CD4-positive, alpha-beta T cell (primary cell): ENCODE measurements at regions not wholly inside any gene's neighbourhood (a gene's known extent, or its start where the extent isn't known, plus 50 kb on each side); places are given as distances from the start of the nearest gene placed in this dataset.

Source experiments
- ATAC-seq: fragments of 200-7000 bp; cut with Tn5 transposase; one replicate; pipeline ENCODE4 v1.10.0; 2022; ENCODE audit warnings: mild to moderate bottlenecking; ENCODE audit not compliant: poor library complexity
- CTCF ChIA-PET: fragments of 350-600 bp; sonication (Branson Sonifier 250); formaldehyde crosslinking; loops from one replicate; lab custom pipeline; 2021; ENCODE audit warnings: antibody characterized with exemption, inconsistent platforms; lab: Charles Lee
- POLR2A ChIA-PET: fragments of 350-600 bp; sonication (Branson Sonifier 250); formaldehyde crosslinking; loops from one replicate; lab custom pipeline; 2021; ENCODE audit warnings: antibody characterized with exemption, inconsistent platforms; lab: Charles Lee
- DNase-seq, 14 experiments: peaks; one replicate each; pipeline ENCODE4 v3.0.0-alpha.2; 2013 to 2020; ENCODE audit warnings: mixed read lengths in 2 of 14
- H3K27ac ChIP-seq, 2 donors: one replicate each; pipeline versions ENCODE4 v1.5.1 to v1.7.0; 2013; ENCODE audit warnings: low read length in 2 of 2, low read depth in 1 of 2, mild to moderate bottlenecking in 1 of 2
- H3K27me3 ChIP-seq, 2 experiments: 1 replicate in 1 of 2; 2 replicates in 1 of 2; pipeline versions ENCODE4 v1.6.1 to v1.7.0; 2013; ENCODE audit warnings: low read length in 2 of 2, control low read depth in 1 of 2, mild to moderate bottlenecking in 1 of 2, moderate library complexity in 1 of 2; ENCODE audit not compliant: insufficient read depth in 2 of 2, control insufficient read depth in 1 of 2
- H3K36me3 ChIP-seq: one replicate; pipeline ENCODE4 v1.6.1; 2013; ENCODE audit warnings: low read length, control low read depth; ENCODE audit not compliant: insufficient read depth
- H3K4me1 ChIP-seq: one replicate; pipeline ENCODE4 v1.6.1; 2013; ENCODE audit warnings: low read length, control low read depth; ENCODE audit not compliant: insufficient read depth
- H3K4me3 ChIP-seq: one replicate; pipeline ENCODE4 v1.5.1; 2013; ENCODE audit warnings: mild to moderate bottlenecking, low read length, moderate library complexity
- H3K9me3 ChIP-seq, 2 experiments: 1 replicate in 1 of 2; 2 replicates in 1 of 2; pipeline versions ENCODE4 v1.6.1 to v1.7.0; 2013; ENCODE audit warnings: low read length in 2 of 2, mild to moderate bottlenecking in 2 of 2, control low read depth in 1 of 2, moderate library complexity in 1 of 2; ENCODE audit not compliant: control insufficient read depth in 1 of 2, insufficient read depth in 1 of 2
- H3K27ac Mint-ChIP-seq: one replicate; pipeline ENCODE4 v1.8.0; 2020; ENCODE audit warnings: mixed read lengths
- H3K27me3 Mint-ChIP-seq: one replicate; pipeline ENCODE4 v1.8.0; 2021; ENCODE audit warnings: mixed read lengths
- H3K36me3 Mint-ChIP-seq: one replicate; pipeline ENCODE4 v1.8.0; 2021; ENCODE audit warnings: low read depth, mixed read lengths
- H3K4me1 Mint-ChIP-seq: one replicate; pipeline ENCODE4 v1.8.0; 2021; ENCODE audit warnings: low read depth, mixed read lengths
- H3K4me3 Mint-ChIP-seq: one replicate; pipeline ENCODE4 v1.8.0; 2020; ENCODE audit warnings: mild to moderate bottlenecking, mixed read lengths
- H3K9me3 Mint-ChIP-seq: one replicate; pipeline ENCODE4 v1.8.0; 2020; ENCODE audit warnings: mixed read lengths
- CTCF ChIP-seq: fragments of 200-600 bp; IDR thresholded peaks from one replicate; pipeline ENCODE4 v1.8.0; 2022; ENCODE audit warnings: antibody characterized with exemption, mild to moderate bottlenecking
- intact Hi-C, 2 experiments: fragments of 100-400 bp; cut with DNase I in 1 of 2; cut with micrococcal nuclease in 1 of 2; formaldehyde crosslinking; loops; one replicate each; pipeline versions ENCODE4 v1.15.1 to v1.9.0; 2023 to 2025; cut with DNase I, micrococcal nuclease

- DNase-seq, result no peak
- CTCF ChIA-PET, result no interaction called here
- H3K4me3 Mint-ChIP-seq, result no peak overlapping the region
- H3K27ac ChIP-seq, result no peak overlapping the region
- no peak for ATAC-seq
- TF ChIP-seq CTCF, result no peak
- peaks cover 0 to 6% of the 10 kb centered on the region in 2 experiments for H3K9me3 ChIP-seq
- POLR2A ChIA-PET, result no interaction called here
- intact Hi-C loops, result no loop called here
- no peaks in the 10 kb centered on the region for H3K36me3 ChIP-seq
- peaks cover 28% of the 10 kb centered on the region for H3K27me3 Mint-ChIP-seq
- H3K4me1 Mint-ChIP-seq, result no peaks in the 10 kb centered on the region
- peaks cover 2 to 4% of the 10 kb centered on the region in 2 experiments for H3K27me3 ChIP-seq
- H3K4me1 ChIP-seq, result no peaks in the 10 kb centered on the region
- H3K9me3 Mint-ChIP-seq, result no peaks in the 10 kb centered on the region
- no peak overlapping the region for H3K4me3 ChIP-seq
- no peaks in the 10 kb centered on the region for H3K36me3 Mint-ChIP-seq
- H3K27ac Mint-ChIP-seq, result no peak overlapping the region
Observed at GRCh38 chr11:134846328-134847082, 434.5 kb upstream of the B3GAT1 start.

DNA sequence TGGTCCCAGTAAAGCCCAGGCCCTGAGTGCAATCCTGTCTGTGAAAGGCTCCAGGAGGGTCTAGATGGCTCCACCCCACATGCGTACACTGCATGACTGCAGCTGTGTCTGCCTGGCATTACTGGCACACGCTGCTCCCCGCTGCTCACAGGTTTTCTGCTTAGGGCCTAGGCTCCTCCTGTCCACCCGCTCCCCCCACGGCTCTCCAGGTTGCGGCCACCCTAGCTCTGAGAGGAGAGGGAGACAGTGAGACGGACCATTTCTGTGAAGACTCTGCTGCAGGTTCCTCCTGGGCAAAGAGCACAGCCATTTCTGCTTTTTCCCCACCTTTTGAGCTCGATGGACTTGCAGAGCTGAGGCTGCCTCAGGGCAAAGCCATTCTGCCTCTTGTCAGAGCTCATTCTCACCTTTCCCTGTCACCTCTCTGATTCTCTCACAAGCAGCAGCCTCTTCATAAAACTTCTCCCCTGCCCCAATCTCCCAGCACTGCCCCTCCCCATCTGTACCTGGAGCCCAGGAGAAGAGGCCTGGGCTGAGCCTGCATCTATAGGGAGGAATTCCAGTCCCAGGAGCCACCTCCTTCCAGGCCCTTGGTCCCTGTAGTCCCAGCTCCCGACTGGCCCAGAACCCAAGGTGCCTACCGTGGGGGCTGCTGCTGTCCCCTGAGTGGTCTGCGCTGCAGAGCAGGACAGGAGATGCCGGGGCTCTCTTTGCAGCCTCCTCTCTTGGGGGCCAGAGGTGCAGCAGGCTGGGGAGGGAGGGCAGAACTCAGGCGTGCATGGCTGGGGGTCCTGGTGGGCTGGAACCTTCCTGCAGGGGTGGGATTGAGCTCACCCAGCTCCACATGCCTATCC, 433.7 kb upstream of the B3GAT1 start:
- Mint-ChIP-seq H3K27me3 (peaks cover 35% of the 10 kb centered on the region), H3K27ac (no peak overlapping the region), H3K9me3 (no peaks in the 10 kb centered on the region), H3K36me3 (no peaks in the 10 kb centered on the region), H3K4me3 (no peak overlapping the region), H3K4me1 (no peaks in the 10 kb centered on the region)
- no peak overlapping the region for H3K27ac ChIP-seq
- no peak overlapping the region for H3K4me3 ChIP-seq
- peaks cover 0 to 6% of the 10 kb centered on the region in 2 experiments for H3K9me3 ChIP-seq
- peaks cover 2 to 12% of the 10 kb centered on the region in 2 experiments for H3K27me3 ChIP-seq
- CTCF ChIA-PET, result no interaction called here
- no peak for TF ChIP-seq CTCF
- H3K4me1 ChIP-seq, result no peaks in the 10 kb centered on the region
- intact Hi-C loops, result no loop called here
- no peak for DNase-seq
- no peak for ATAC-seq
- no peaks in the 10 kb centered on the region for H3K36me3 ChIP-seq
- POLR2A ChIA-PET, result no interaction called here

DNA sequence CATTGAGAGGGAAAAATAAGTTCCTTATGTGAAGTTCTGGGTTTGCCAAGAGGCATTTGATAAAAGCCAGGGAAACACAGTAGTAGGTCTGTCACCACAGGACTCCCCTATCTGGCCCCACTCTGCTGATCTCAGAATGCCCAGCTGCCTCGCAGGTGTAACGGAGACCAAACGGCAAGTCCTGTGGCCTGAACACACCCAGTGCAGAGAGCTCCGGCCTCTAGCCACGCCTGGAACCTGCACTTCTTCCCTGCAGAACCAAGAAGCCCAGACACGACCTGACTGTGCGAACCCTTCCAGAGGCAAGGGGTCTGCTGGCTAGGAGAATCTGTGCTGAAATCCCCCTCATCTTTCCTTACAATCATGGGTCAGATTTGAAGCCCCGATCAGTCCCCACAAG, 432.8 kb upstream of the B3GAT1 start:
- no peak overlapping the region for H3K4me3 Mint-ChIP-seq
- Histone ChIP-seq H3K4me3 (no peak overlapping the region), H3K4me1 (no peaks in the 10 kb centered on the region), H3K27ac (no peak overlapping the region), H3K9me3 (peaks cover 0 to 6% of the 10 kb centered on the region in 2 experiments), H3K27me3 (peaks cover 2 to 13% of the 10 kb centered on the region in 2 experiments), H3K36me3 (no peaks in the 10 kb centered on the region)
- ATAC-seq, result no peak
- H3K9me3 Mint-ChIP-seq, result no peaks in the 10 kb centered on the region
- H3K27me3 Mint-ChIP-seq, result peaks cover 42% of the 10 kb centered on the region
- no peak overlapping the region for H3K27ac Mint-ChIP-seq
- intact Hi-C loops, result no loop called here
- no peaks in the 10 kb centered on the region for H3K36me3 Mint-ChIP-seq
- CTCF ChIA-PET, result no interaction called here
- TF ChIP-seq CTCF, result no peak
- DNase-seq, result no peak
- no peaks in the 10 kb centered on the region for H3K4me1 Mint-ChIP-seq
- POLR2A ChIA-PET, result no interaction called here
